ENCODE measurements at regions not wholly inside any gene's neighbourhood (a gene's known extent, or its start where the extent isn't known, plus 50 kb on each side); places are given as distances from the start of the nearest gene placed in this dataset.

DNA sequence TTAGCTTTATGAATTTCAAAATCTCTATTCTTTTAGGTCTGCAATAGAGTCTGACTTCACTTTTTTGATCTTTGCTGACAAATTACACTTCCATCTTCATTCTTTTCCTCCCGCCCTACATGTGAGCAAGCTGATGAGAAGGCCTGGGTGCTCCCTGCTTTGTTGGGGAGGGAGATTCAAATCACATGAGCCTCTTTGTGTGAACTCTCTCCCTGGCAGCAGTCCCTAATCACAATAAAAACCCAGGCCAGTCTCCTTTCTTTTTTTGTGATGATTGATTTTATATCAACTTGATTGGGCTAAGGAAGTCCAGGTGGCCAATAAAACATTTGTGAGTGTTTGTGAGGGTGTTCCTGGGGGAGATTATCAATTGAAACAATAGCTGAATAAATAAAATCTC is 89.4 kb downstream of the PSAT1 start:
- TF ChIP-seq, protein P1, sequence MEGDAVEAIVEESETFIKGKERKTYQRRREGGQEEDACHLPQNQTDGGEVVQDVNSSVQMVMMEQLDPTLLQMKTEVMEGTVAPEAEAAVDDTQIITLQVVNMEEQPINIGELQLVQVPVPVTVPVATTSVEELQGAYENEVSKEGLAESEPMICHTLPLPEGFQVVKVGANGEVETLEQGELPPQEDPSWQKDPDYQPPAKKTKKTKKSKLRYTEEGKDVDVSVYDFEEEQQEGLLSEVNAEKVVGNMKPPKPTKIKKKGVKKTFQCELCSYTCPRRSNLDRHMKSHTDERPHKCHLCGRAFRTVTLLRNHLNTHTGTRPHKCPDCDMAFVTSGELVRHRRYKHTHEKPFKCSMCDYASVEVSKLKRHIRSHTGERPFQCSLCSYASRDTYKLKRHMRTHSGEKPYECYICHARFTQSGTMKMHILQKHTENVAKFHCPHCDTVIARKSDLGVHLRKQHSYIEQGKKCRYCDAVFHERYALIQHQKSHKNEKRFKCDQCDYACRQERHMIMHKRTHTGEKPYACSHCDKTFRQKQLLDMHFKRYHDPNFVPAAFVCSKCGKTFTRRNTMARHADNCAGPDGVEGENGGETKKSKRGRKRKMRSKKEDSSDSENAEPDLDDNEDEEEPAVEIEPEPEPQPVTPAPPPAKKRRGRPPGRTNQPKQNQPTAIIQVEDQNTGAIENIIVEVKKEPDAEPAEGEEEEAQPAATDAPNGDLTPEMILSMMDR (IDR thresholded peaks at IDR 0.05 in 4 of 5, conservative IDR thresholded peaks at IDR 0.05 in 1 of 5), result no peak
- TF ChIP-seq POLR2A (IDR thresholded peaks at IDR 0.05), result no peak

Data from gastrocnemius medialis (tissue), 4 donors.